ENCODE measurements at regions not wholly inside any gene's neighbourhood (a gene's known extent, or its start where the extent isn't known, plus 50 kb on each side); places are given as distances from the start of the nearest gene placed in this dataset.
"Not testable (repeated sequence)": the region's sequence is repeated elsewhere in the genome, so short reads cannot be mapped to it uniquely, and the experiment has no call there.

DNA sequence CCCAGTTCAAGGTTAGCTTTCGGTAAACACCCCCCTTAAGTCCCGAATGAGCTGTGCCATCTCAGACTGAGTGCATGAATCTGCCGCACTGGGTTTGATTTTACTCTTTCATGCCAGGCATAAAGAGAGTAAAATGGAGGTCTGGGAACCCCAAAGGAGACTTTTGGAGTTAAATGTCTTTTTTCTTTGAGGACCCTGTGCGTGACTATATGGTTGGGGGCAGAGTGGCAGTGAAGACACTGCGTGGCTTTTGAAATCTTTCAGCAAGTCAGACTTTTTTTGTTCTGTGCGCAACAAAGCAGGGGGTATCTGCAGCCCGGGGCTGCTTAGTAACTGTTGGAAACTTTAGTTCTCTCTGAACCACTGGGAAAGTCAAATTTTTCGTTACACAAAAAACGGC is 392.9 kb upstream of the SALL1 start:
- DNase-seq (ENCODE audit: low read depth in 3 of 3), result no peak

- DNase-seq (ENCODE audit: low read depth in 3 of 3), result no peak
These were observed 392.1 kb upstream of the SALL1 start for GRCh38 chr16:51542981-51543815.

DNA sequence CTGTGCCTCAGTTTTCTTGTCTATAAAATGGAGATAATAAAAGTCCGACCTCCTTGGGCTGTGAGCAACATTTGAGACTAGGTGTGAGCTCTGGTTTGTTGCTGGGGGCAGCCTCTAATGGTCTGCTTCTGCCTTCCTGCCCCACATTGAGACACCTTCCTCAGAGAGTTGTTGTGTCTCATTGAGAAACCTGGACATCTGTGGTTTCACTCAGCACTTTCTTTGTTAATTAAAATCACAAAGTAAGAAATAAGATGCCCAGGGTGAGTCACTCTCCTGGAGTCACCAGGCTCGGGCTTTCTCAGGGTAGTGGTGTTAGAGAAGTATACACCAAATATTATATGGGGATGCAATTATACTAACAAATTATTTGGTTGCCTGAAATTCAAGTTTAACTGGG is 389.2 kb upstream of the SALL1 start:
- DNase-seq (ENCODE audit: low read depth in 3 of 3), result no peak

DNA sequence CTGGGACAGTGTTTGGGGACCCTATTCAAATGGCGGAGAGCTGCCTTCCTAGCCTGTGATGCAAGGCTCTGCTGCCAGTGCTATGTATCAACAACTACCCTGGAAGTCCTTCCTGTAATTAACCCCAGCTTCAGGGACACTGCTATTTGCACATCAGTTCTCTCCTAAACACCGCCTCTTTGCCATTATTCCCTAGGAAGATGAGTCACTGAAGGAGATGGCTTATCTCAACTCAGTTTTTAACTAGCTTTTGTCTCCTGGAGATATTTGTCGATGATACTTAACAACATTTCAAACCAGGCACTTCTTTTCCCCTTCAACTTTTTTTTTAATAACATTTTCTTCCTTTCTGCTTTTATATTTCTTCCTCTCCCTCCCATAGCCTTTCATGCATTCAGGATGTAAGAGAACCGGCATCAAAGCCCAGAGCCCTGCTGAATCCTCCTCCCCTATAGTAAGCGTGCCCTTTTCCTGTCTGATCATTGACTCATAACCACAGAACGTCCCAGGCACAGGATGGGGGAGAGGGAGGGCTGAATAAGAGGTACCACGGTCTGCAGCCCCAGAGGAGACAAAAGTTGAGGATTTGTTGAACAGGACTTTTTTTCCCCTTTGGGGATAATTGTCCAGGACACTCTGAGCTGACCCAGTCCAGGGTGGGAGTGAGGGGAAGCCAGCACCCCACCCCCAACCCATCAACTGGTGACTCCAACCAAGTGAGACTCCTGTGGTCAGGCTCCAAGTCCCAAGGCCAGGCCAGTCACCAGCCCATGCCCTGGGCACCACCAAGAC is 387.8 kb upstream of the SALL1 start:
- no peak for DNase-seq (ENCODE audit: low read depth in 3 of 3)

GRCh38 chr16:51535591-51535990 is 384.5 kb upstream of the SALL1 start:
- no peak for DNase-seq (ENCODE audit: low read depth in 3 of 3)

GRCh38 chr16:51532551-51532950 is 381.5 kb upstream of the SALL1 start:
- DNase-seq (ENCODE audit: low read depth in 3 of 3), result no peak

DNA sequence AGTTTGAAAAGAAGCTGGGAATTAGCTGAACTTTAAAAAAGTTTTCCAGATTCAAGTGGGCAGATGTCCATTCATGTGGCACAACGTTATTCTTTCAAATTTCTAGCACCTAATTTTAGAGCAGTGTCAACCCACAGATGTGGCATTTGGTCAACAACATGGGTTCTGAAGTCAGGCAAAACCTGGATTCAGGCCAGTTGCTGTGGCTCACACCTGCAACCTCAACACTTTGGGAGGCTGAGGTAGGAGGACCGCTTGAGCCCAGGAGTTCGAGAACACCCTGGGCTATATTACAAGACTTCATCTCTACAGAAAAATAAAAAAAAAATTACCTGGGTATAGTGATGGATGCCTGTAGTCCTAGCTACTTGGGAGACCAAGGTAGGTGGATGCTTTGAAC is 380.2 kb upstream of the SALL1 start:
- DNase-seq (ENCODE audit: low read depth in 3 of 3), result no peak

DNA sequence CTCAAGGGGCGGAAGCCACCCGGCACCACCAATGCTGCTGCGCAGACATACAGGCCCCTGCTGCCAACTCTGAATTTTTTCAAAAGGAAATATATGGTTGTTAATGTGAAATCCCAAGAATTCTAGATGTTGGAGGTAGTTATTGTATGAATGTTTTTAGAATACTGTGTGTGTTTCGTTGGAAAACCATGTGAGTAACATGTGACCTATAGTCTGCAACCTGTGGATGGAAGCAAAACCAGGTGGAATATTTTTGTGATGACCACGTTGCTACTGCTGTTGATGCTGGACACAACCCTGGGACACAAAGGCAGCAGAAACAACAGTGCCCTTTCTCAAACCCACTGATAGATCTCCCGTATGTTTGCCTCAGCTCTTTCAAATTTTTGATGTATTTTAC is 376.3 kb upstream of the SALL1 start:
- DNase-seq (ENCODE audit: low read depth in 3 of 3), result no peak

DNA sequence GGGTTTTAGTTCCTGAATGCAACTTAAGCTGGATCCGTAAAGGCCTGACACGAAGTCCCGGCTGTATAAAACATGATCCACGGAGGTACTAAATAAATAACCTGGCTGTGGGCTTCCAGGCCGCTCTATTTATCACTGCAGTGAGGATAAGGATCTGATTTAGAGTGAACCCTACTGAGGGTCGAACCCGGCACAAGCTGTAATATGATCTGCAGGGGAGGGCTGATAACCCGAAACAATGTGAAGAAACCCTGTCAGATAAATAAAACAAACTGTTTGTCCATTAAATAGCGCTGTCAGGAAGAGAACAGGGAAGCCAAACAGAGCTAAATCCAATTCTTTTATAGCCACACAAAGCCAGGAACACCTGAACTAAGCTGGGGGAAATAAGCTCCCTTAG is 375.6 kb upstream of the SALL1 start:
- no peak for DNase-seq (ENCODE audit: low read depth in 3 of 3)

GRCh38 chr16:51524555-51525373 is 373.7 kb upstream of the SALL1 start:
- DNase-seq (ENCODE audit: low read depth in 3 of 3), result no peak

DNA sequence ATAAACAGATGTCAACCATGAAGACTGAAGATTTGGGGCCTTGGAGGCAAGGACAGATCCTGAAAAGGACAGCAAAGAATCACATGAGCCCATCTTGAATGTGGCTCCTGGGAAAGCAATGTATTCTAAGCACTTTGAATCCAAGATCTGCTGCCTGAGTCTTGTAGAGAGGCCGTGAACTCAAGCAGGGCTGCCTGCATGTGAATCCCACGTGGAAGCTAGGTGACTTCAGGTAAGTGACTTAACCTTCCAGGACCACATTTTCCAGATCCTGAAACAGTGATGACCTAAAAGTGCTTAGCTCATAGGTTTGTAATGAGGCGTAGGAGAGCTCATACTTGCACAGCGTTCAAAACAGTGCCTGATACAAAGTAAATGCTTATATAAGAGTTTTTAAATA is 373.0 kb upstream of the SALL1 start:
- DNase-seq (ENCODE audit: low read depth in 3 of 3), result no peak

GRCh38 chr16:51523400-51523799 is 372.3 kb upstream of the SALL1 start:
- DNase-seq (ENCODE audit: low read depth in 3 of 3), result no peak

GRCh38 chr16:51522902-51523301 is 371.8 kb upstream of the SALL1 start:
- no peak for DNase-seq (ENCODE audit: low read depth in 3 of 3)

- not testable (repeated sequence) for DNase-seq (ENCODE audit: low read depth in 3 of 3)
These were observed 365.9 kb upstream of the SALL1 start for GRCh38 chr16:51516960-51517359.

- no peak for DNase-seq (ENCODE audit: low read depth in 3 of 3)
These were observed 359.3 kb upstream of the SALL1 start for GRCh38 chr16:51510416-51510815.

- DNase-seq (ENCODE audit: low read depth in 3 of 3), result no peak
These were observed 358.3 kb upstream of the SALL1 start for GRCh38 chr16:51509336-51509735.

GRCh38 chr16:51508490-51509212 is 357.6 kb upstream of the SALL1 start:
- no peak for DNase-seq (ENCODE audit: low read depth in 3 of 3)

GRCh38 chr16:51507286-51507685 is 356.2 kb upstream of the SALL1 start:
- no peak for DNase-seq (ENCODE audit: low read depth in 3 of 3)

DNA sequence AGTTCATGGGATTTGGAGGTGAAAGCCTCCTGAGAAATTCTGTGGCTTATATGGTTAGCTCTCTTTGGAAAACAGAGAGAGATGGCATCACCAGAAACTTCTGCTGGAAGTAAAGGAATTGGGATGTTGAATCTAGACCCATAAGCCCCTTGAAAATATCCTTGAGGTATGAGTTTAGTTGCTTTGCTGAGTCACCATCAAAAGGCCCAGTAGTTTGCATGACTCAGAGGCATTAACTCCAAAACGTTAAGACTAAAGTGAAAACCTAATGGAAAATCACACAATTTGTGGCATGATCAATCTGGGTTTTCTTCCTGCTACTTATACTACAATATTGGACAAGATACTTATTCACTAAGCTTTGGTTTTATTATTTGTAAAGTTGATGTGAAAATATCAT is 349.2 kb upstream of the SALL1 start:
- DNase-seq (ENCODE audit: low read depth in 3 of 3), result no peak

DNA sequence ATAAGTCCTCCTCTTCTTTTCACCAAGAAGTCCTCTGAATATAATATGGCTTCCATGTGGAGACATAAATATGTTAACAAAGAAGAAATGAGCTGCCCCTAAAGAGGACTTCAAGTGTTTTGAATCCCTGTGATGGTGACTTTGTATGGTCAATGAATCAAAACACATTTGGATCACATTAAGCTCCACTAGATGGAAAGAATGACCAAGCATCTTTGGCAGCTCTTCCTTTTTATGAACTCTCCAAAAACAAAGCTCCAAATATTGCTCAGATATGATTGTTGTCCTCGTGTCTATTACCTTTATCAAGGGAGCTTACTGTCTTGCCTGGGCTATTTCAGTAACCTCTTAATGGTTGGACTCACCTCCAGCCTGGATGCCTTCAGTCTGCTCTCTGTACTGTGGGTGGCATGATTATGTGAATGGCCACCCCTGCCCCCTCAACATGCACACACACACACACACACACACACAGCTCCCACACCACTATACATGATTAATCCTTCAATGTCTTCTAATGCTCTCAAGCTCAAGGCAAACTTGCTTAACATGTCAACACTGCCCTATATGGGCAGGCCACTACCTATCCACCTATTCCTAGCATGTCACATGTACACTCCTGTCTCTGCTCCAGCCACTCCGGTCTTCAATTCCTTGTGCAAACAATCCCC is 346.6 kb upstream of the SALL1 start:
- no peak for DNase-seq (ENCODE audit: low read depth in 3 of 3)

- no peak for DNase-seq (ENCODE audit: low read depth in 3 of 3)
These were observed 339.8 kb upstream of the SALL1 start for GRCh38 chr16:51490866-51491265.
